DMS 273 (cell line): ENCODE measurements at regions not wholly inside any gene's neighbourhood (a gene's known extent, or its start where the extent isn't known, plus 50 kb on each side); places are given as distances from the start of the nearest gene placed in this dataset.
"Not testable (repeated sequence)": the region's sequence is repeated elsewhere in the genome, so short reads cannot be mapped to it uniquely, and the experiment has no call there.

Experiments used
- DNase-seq: peaks from one replicate; lab custom pipeline; 2025; ENCODE audit not compliant: unreplicated experiment; lab: John Stamatoyannopoulos, UW

DNA sequence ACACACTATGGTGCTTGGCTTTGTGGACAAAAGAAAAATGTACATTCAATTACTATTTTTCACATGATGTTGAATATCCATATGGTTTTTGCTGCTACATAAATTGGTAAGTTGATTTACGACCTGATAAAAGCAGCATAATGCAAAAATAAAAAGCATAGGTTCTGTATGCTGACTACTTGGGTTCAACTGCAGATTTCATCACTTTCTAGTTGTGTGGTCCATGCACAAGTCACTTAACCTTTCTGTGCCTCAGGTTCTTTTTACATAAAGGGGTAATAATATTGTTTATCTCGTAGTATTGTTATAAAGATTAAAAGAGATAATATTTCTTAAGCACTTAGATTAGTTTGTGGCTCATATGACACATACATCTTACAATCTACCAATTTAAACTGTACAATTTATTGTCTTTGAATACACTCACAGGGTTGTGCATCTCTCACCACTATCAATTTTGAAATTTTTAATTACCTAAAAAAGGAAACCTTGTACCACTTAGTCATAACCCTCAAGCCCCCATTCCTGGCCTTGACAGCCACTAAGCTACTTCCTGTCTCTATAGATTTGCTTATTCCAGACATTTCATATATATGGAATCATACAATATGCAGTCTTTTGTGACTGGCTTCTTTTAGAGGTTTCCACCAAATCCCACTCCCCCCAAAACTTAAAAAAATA is 1443.9 kb downstream of the SUCLG1 start:
- DNase-seq = no peak

DNA sequence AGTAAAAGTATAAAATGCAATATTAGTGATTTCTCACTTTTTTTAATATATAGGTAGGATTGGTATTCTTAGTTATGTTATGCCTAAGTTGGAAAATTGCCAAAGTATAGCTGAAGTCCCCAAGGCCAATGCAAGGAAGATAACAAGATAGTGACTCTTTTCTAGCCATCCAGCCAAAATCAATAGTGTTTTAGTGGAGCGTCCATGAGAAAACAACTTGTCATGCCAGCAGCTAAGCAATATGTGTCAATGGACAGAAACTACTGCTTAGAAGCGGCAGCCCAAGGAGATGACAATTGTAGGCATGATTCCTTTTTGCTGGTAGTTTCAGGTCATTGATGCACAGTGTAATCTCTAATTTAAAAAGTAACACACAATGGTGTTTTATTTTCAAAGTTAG is 1444.6 kb downstream of the SUCLG1 start:
- no peak for DNase-seq

DNA sequence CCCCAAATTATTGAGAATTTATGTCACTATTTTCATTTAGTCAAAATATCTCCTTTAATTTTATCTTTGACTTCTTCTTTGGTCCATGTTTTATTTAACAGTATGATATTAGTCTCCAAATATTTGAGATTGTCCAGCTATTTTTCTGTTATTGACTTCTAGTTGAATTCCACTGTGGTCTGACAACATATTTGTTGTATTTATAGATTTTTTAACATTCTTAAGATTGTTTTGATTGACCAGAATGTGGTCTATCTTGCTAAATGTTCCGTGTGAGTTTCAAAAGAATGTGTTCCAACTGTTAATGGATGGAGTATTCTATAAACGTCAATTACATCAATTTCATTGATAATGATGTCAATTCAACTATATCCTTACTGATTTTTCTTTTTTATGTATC is 1452.1 kb downstream of the SUCLG1 start:
- no peak for DNase-seq

DNA sequence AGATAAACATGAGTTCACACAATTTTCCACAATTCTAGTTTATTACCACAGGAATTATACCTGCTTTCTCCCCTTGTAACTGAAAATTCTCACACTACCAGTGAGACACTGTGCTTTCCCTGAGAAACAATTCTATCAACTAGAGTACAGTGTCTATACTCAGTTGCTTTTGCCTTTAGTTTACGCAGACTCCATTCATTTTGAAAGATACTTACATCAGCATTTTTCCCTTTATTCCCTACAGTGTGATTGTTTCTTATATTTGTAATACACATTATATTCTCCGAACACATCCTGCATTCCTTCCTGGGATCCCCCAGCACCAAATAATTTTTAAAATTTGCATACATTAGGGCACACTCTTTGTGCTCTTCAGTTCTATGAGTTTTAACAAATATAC is 1455.5 kb downstream of the SUCLG1 start:
- no peak for DNase-seq

DNA sequence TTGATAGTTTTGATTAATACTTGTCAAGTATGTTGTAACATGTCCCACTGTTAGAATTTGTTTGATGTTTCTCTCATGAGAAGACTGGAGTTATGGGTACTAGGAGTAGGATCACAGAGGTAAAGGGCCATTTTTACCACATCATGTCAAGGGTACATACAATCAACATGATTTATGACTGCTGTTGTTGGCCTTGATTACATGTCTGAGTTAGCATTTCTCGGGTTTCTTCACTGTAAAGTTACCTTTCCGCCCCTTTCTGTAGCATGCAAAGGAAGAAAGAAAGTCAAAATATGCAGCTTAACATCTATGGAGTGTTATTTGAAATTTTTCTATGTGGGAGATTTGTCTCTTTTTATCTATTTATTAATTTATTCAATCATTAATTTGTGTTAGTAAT is 1456.4 kb downstream of the SUCLG1 start:
- no peak for DNase-seq

DNA sequence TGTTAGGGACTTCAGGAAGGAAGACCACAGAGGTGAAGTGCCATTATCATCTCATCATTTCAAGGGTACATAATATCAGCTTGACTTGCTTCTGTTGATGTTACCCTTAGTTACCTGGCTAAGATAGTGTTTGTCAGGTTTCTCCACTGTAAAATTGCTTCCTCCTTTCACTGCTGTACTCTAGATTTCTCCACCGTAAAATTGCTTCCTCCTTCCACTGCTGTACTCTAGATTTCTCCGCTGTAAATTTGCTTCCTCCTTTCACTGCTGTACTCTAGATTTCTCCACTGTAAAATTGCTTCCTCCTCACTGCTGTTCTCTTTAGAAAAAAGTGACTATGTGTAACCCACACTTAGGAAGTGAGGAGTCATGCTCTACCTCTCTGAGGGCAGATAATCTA is 1460.3 kb downstream of the SUCLG1 start:
- no peak for DNase-seq

DNA sequence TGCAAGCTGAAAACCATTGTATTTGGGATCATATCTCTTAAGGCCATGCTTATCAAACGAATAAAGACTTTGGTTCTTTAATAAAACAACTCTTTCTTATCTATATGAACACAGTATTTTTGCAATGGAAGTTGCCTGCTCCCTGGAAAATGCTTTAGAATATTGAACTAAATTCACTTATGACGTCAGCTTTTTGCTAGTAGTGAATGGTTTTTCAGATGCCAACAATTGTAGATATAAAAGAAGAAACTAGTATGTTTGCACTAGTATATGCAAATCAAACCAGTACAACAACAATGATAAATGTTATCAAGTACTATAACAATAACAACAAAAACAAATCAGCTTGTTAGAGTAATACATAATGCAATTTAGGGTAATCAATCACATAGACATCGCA is 1462.9 kb downstream of the SUCLG1 start:
- DNase-seq = no peak

DNA sequence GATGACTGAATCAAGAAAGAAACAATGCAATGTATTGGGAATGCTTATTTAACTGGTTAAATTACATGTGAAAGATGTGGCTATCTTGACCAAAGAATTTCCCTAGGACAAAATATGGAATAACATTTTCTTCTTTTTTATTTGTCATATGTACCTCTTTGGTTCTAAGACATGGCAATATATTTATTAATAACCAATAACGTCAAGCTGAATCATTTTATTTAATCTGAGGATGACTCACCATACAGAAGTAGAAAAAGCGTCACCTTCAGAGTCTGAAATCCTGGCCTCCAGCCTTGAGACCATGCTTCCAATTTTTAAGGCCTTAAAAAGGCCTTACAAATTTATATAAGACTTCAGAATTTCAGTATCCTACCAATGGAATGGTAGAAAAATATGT is 1464.9 kb downstream of the SUCLG1 start:
- no peak for DNase-seq

DNA sequence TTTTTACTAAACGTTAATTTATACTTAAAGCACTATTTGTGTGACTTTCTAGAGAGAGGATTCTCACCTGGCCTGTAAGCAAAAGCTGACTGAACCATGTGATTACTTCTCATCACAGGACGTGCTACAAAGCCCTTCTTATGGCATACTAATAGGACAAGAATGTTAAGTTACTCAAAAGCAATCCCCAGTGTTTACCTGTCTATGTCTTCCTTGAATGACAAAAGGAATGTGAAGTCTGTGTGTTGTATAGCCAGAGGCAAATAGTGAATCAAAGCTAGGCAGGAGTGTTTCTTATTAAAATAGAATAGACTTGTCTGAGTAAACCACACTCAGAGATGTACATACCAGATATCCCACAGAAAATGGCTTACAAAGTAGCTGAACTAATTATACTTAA is 1465.5 kb downstream of the SUCLG1 start:
- no peak for DNase-seq

DNA sequence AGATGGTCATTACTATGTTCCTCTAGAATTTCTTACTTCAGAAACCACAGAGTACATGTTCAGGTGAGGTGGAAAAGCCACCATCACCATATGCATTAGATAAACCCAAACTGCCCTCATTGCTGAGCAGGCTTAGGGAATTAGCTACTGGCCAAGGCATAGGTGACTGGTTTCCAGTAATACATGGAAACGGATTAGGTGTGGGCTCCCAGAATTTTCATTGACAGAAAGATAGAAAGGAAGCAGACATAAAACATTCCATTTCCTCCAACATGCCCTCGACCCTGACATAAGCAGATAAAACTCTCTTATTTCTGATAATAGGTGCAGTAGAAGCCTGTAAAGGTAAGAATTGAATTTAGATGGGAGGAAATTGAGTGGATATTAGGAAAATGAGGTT is 1466.1 kb downstream of the SUCLG1 start:
- DNase-seq = no peak

DNA sequence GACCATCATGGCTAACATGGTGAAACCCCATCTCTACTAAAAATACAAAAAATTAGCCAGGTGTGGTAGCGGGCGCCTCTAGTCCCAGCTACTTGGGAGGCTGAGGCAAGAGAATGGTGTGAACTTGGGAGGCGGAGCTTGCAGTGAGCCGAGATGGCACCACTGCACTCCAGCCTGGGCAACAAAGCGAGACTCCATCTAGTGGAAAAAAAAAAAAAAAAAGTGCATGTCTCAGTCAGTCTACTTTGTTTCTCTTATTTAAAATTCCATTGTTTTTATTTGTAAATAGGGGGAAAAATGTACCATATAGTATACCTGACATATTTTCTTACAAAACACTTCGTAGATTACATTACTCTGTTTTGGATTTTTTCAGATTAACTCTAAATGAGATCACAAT is 1471.4 kb downstream of the SUCLG1 start:
- DNase-seq = not testable (repeated sequence)

DNA sequence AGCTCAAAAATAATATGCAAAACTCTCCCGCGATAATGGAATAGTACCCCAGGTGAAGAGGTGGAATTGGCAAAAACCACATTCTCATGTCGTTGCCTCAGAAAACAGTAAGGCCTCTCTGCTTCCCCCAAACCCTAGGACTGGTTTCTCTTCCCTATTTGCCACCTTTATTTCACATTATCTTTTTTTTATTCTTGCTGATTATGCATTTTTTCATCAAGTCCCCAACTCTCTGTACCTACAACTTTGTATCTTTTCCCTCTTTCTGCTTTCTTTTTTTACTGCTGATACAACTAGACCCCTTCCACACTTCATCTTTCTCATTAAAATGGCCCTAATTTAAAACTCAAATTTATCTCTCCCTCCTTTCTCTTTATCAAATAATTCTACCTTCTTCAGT is 1472.2 kb downstream of the SUCLG1 start:
- no peak for DNase-seq

DNA sequence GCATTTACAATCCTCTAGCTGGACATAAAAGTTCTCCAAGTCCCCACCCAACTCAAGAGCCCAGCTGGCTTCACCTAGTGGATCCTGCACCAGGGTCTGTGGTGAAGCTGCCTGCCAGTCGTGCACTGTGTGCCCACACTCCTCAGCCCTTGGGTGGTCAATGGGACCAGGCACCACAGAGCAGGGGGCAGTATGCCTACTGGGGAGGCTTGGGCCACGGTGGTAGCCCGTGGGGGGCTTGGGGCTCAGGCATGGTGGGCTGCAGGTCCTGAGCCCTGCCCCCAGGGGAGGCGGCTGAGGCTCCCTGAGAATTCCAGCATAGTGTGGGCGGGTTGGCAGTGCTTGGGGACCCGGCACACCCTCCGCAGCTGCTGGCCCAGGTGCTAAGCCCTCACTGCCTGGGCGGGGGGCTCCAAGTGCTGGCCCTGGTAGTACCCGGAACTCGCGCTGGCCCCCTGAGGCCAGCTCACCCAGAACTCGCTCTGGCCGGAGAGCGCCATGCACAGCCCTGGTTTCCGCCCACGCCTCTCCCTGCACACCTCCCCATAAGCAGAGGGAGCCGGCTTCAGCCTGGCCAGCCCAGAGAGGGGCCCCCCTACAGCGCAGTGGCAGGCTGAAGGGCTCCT is 1473.4 kb downstream of the SUCLG1 start:
- no peak for DNase-seq

DNA sequence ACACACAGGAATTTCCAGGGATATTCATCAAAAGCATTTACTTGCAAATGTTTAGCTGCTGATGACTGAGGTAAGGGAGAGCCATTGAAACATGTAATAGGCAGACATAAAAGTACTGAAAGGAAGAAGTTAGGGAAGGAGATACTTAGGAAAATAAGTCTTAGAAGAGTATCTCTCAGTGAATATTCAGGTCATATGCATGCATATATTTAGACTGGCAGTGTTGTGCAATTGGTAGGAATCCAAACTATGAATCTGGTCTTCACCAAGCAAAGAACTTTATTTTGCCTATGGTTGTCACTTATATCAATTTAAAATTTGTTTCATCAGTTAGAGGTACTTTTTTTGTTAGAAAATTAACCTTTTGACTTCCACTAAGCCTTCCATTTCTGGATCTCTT is 1490.7 kb downstream of the SUCLG1 start:
- DNase-seq = no peak

DNA sequence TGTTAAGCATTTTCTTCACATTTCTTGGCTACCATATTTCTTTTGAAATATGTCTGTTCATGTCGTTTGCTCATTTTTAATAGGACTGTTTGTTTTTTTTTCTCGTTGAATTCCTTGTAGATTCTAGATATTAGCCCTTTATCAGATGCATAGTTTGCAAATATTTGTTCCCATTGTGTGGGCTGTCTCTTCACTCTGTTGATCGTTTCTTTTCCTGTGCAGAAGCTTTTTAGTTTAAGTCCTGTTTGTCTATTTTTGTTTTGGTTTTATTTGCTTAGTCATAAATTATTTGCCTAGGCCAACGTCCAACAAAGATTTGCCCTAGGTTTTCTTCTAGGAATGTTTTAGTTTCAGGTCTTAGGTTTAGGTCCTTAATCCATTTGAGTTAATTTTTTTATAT is 1494.7 kb downstream of the SUCLG1 start:
- no peak for DNase-seq

DNA sequence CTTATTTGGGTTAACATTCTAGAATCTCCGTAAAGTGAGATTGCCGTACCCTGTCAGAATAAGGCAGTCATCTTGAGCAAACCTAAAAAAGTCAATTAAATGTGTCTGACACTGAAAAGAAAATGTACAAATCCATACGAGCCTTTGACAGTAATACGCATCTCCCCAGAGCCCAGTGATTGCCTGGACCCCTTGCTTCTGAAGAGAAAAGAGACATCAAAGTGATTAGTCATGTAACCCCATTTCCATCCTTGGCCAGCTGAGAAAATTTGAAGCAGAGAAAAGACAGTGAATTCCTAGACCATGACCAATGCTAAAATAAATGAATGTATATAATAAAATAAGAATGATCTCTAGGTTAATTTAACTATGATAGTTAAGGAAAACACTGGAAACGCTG is 1499.4 kb downstream of the SUCLG1 start:
- DNase-seq = no peak

DNA sequence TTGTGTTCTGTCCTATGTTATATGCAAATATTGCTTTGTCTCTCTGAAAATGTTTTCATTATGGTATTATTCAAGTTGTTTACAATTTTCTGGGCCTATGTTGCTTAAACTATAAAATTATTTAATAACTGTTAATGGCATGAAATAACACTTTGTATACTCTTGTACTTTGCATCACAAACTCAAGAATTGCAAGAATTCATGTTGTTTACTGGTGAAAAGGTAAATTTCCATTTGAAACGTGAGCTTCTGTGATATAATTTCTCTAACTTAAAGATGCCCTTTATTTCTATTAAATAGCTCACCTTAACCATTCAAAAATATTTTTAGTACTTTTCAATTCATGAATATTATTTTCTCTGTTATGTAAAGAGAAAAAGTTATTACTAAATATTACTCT is 1504.2 kb downstream of the SUCLG1 start:
- DNase-seq = no peak

DNA sequence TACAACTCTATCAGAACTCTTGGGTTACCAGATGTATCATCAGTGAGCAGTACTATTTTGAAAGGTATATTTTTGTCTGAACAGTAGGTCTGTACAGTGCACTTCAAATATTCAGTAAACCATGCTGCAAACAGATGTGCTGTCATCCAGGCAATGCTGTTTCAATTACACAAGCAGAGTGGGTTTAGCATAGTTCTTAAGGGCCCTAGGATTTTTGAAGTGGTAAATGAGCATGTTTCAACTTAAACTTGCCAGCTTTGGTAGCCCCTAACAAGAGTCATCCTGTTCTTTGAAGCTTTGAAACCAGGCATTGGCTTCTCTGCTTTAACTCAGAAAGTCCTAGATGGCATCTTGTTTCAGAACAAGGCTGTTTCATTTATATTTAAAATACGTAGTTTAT is 1519.9 kb downstream of the SUCLG1 start:
- no peak for DNase-seq

DNA sequence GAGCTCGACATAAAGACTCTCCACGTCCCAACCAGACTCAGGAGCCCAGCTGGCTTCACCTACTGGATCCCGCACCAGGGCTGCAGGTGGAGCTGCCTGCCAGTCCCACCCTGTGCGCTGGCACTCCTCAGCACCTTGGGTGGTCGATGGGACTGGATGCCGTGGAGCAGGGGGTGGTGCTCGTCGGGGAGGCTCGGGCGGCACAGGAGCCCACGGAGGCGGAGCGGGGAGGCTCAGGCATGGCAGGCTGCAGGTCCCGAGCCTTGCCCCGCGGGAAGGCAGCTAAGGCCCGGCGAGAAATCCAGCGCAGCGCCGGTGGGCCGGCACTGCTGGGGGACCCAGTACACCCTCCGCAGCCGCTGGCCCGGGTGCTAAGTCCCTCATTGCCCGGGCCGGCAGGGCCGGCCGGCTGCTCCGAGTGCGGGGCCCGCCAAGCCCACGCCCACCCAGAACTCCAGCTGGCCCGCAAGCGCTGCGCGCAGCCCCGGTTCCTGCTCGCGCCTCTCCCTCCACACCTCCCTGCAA is 1520.7 kb downstream of the SUCLG1 start:
- not testable (repeated sequence) for DNase-seq

DNA sequence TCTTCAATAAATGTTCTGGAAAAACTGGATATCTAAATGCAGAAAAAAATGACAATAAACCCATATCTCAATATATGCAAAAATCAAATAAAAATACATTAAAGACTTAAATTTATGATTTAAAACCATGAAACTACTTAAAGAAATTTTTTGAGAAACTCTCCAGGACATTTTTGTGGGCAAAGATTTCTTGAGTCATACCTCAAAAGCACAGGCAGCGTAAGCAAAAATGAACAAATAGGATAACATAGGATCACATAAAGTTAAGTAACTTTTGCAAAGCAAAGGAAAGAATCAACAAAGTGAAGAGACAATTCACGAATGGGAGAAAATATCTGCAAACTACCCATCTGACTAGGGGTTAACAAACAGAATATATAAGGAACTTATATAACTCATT is 1545.5 kb downstream of the SUCLG1 start:
- DNase-seq = no peak

DNA sequence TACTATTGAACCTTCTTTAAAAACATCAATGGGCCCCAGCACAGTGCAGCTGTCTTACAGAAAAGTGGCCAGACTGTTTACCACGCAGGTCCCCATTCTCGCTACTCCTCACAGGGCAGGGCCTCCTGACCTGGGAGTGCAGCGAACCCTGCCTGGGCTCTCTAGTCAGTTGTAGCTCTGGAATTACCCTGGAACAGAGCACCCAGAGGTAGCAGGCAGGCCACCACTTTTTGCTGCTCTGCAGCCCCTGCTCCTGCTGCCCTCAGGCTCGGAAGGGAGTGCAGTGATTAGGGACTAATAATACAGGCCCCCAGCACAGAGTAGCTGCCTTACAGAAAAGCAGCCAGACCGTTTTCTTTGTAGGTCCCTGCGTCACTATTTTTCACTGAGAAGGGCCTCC is 1563.0 kb downstream of the SUCLG1 start:
- DNase-seq = no peak

DNA sequence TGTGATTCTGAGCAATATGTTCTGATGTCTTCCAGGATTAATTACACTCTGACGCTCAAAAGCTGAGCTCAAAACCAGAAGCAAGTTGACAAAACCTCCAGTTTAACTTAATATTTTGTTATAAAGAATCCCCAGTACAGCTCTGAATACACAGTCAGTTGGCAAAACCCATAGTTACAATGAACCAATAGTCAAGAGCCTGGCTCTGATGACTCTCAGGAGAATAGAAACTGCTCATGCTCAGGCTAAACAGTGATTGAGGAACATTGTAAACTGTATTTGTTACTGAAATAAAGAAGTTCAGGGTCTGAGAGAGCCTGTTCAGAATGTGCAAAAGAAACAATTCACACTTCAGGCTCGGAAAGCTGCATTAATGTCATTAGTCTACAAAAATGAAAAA is 1565.9 kb downstream of the SUCLG1 start:
- no peak for DNase-seq

DNA sequence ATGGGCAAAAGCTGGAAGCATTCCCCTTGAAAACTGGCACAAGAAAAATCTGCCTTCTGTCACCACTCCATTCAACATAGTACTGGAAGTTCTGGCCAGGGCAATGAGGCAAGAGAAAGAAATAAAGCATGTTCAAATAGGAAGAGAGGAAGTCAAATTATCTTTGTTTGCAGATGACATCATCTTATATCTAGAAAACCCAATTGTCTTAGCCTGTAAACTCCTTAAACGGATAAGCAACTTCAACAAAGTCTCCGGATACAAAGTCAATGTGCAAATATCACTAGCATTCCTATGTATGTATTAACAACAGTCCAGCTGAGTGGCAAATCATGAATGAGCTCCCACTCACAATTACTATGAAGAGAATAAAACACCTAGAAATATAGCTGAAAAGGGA is 1579.3 kb downstream of the SUCLG1 start:
- no peak for DNase-seq
